NAMALWA (cell line): ENCODE measurements at regions not wholly inside any gene's neighbourhood (a gene's known extent, or its start where the extent isn't known, plus 50 kb on each side); places are given as distances from the start of the nearest gene placed in this dataset.
"Not testable (repeated sequence)": the region's sequence is repeated elsewhere in the genome, so short reads cannot be mapped to it uniquely, and the experiment has no call there.

Experiments
- DNase-seq: peaks from one replicate; pipeline ENCODE4 v3.0.0-alpha.2; 2015; ENCODE audit warnings: low spot score

DNA sequence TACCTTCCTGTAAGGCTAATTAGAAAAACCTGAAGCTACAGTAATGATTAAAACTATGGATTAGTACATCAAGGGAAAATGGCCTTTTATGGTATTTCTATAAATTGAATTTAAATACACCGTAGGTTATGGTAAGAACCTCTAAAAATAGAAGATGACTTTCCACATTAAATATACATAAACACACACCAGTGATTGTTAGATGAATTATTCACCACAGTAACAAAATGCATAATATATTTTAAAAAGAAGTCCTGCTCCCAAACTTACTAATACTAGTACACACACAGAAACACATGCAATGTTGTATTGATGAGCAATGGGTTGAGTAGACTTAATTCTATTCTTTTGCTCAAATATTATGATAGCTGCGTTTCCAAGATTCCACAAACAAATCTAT is 277.9 kb upstream of the ANKRD50 start:
- no peak for DNase-seq

DNA sequence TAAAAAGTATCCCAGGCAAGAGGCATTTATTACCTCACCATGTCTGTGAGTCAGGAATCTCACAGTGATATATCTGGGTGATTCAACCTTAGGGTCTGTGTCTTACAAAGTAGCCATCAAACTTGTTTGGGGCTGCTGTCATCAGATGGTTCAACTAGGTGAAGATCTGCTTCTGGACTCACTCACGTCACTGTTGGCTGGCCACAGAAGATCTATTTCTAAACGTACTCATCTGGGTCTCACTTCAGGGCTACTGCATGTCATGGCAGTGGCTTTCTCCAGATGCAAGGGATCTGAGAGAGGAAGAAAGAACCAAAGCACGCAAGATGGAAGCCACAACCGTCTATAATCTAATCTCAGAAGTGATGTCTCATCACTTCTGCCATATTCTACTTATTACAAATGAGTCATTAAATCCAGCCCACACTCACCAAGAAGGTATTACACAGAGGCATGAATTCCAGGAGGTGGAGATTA is 267.8 kb upstream of the ANKRD50 start:
- no peak for DNase-seq

DNA sequence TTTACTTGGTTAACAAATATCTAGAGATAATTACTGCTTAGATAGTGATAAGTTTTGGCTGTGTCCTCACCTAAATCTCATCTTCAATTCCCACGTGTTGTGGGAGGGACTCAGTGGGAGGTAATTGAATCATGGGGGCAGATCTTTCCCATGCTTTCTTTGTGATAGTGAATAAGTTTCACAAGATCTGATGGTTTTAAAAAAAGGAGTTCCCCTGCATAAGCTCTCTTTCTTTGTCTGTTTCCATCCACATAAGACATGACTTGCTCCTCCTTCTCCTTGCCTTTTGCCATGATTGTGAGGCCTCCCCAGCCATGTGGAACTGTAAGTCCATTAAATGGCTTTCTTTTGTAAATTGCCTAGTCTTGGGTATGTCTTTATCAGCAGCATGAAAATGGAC is 266.0 kb upstream of the ANKRD50 start:
- DNase-seq = not testable (repeated sequence)

DNA sequence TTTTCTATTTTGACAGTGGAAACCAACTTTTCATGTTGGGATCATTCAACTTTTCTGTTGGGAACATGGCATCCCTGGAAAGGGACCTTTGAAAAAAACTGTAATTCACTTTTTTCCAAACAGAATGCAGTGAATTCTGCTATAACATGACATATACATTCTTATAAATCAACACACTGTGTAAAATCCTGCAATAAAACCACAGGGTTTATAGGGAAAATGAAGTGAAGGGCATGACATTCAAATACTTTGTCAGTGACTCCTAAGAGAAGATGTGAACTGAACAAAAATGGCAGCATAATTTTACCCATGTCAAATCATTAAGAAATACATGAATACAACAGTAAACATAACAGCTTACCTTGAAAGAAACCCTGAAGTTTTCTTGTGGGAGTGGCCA is 264.5 kb upstream of the ANKRD50 start:
- no peak for DNase-seq

DNA sequence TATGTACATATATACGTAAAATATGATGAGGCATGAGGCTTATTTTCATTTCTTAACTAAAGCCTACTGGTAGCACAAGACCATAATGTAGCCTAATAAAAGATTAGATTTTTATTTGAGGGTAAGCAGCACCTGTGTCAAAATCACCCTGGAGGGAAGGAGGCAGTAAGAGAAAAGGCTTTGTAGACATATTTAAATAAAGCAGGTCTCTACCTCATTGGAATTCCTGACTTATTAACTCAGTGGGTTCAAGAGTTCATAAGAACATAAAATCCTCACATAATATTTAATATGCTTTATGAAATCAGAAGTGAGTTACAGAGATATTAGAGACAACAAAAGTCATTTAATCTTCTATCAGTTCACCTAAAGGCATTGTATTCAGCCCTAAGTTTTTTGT is 261.6 kb upstream of the ANKRD50 start:
- DNase-seq = no peak

DNA sequence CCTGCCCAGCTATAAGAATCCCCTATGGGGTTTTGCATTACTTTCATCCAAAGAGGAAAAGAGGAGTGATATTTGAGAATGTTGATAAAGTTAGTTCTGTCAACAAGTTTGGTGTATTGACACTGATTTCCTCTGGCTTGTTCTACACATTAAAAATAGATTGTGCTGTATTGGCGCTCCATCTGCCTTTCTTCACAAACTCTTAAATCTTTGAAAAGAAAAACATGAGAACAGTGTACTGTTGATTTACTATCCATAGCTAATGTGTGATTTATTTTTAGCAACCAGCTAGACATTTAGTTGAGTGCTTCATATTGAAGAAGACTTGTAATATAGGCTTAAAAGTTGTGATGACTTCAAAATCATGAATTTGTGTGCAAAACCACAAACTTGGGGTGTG is 261.2 kb upstream of the ANKRD50 start:
- no peak for DNase-seq

DNA sequence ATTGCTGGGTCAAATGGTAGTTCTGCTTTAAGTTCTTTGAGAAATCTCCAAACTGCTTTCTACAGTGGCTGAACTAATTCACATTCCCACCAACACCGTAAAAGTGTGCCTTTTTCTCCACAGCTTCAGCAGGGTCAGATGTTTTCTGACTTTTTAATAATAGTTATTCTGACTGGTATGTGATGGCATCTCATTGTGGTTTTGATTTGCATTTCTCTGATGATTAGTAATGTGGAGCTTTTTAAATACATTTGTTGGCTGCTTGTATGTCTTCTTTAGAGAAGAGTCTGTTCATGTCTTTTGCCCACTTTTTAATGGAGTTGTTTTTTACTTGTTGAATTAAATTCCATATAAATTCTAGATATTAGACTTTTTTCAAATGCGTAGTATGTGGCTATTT is 257.5 kb upstream of the ANKRD50 start:
- no peak for DNase-seq

DNA sequence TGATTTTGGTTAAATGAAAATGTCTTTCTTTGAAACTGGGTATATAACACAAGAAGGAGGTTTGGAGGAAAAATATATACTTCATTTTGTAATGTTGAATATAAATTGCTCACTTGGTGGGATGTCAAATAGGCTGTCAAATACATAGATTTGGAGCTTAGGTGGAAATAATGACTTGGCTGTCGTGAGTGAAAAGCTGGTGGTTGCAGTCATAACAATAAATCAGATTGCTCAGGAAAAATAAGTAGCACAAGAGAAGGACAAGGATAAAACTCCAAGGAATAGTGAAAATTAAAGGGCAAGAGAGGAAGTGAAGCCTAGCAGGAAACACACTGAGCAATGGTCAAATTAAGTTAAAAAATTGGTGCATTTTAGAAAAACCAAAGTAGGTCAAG is 253.0 kb upstream of the ANKRD50 start:
- no peak for DNase-seq

DNA sequence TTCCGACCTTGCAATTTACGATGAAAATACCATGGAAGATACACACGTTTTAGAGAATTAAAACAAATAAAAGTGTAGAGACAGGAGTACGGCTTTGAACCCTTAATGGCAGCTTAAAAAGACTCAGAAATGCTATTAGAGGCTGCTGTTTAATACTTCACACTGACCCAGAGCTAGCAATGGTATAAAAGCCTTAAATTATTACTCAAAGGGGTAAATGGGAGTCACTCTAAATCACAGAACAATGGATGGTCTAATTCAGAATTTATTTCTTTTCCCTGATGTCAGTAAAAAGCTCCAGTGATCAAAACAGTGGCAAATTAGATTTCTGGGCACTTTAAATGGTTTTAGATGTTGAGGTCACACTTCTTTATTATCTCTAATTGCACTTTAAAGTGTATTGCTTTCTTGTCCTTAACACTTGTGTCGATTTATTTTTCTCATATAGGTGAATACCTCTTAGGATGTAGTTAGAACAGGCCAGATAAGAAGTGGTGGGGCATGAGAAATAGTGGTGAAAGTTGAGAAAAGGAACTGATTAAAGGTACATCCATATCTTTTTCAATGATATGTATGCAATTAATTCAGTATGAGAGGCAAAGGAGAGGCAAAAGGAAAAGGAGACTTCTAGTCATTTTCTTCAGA is 252.4 kb upstream of the ANKRD50 start:
- no peak for DNase-seq

DNA sequence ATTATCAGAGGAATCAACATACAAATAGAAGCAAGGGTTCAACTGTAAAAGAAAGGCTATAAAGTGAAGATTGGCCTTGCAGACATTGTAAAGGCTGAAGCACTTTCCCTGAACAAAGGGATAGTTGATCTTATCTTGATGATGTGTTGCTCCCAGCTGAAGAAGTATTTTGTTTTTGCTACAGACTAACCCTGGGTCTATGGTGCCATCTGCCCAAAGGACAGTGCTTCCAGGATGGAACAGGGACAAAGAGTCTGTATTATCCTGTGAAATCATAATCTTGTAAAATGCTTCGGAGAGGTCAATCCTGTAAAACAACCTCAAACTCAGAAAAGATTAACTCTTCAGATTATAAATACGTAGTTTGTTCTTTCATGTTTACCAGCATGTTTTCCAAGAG is 251.7 kb upstream of the ANKRD50 start:
- no peak for DNase-seq

DNA sequence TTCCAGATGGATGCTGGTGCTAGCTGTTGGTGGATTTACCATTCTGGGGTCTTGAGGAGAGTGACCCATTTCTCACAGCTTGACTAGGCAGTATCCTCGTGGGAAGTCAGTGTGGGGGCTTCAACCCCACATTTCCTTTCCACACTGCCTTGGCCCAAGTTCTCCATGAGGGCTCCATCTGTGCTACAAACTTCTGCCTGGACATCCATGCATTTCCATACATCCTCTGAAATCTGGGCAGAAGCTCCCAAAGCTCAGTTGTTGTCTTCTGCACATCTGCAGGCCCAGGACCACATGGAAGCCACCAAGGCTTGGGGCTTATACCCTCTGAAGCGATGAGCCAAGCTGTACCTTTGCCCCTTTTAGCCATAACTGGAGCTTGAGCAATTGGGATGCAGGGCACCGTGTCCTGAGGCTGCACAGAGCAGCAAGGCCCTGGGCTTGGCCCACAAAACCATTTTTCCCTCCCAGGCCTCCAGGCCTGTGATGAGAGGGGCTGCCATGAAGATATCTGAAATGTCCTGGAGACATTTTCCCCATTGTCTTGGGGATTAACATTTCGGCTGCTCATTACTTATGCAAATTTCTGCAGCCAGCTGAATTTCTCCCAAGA is 248.7 kb upstream of the ANKRD50 start:
- no peak for DNase-seq

DNA sequence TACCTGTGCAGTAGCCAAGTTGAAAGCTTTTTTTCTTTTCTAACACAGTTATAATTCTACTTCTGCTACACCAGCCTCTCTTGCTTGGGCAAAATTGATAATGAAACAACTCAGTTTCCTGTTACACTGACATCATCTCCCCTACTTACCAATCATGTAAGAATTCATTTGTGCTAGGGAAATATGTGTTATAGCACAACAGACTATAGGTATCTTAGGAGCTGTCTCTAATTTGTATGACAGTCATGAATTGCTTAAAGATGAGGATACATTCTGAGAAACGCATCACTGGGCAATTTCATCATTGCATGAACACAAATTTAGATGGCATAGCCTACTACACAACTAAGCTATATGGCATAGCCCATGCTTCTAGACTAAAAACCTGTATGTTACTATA is 246.3 kb upstream of the ANKRD50 start:
- DNase-seq = no peak

DNA sequence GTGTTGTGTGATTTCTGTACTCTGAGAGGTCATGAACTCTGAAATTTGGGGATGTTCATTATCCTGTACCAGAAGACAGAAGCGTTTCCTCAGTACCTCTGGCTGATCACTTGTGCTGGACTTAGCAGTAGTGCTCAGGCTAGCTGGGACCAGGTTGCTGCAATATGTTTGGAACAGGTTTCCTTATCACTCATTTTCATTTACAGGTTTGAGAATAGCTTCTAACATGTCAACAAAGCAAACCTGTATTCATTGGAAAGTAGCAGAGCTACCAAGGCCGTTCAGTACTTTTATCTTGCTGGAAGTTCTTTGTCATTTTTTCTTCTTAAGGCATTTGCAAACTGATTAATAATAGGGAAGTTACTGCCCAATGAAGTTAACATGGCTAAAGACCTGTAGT is 242.9 kb upstream of the ANKRD50 start:
- no peak for DNase-seq

DNA sequence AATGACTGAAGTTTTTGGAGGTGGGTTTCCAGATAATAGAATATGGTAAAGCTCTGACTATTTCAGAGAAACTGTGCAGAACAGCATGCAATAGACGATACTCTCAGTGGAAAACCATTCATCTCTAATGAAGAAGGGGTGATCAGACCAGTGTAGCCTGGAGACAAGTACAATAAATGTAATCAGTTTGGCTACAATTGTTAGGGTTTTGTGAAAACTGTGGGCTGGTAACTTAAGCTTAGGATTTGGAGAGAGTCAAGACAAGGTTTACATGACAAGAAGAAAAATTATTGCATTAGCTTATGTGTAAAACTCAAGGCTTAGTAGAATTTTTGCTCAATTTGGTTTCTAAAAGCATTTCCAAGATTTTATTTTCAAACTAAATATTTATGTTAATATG is 241.5 kb upstream of the ANKRD50 start:
- DNase-seq = no peak

DNA sequence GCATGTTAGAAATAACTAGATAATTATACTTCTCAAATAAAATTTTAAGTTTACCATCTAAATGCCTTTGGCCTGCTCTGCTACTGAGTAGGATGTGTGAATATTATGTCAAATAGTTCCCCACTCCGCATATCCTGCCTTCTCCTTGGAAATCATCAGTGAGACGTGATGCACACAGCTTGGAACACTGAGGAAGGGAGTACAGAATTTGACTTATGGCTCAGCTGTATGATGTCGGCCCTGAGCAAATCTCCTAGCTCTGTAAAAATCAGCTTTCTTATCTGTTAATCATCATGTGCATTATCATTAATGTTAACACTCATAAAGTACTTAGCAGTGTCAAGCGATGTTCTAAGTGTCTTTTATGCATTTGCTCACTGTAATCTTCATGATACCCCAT is 241.0 kb upstream of the ANKRD50 start:
- DNase-seq = no peak

DNA sequence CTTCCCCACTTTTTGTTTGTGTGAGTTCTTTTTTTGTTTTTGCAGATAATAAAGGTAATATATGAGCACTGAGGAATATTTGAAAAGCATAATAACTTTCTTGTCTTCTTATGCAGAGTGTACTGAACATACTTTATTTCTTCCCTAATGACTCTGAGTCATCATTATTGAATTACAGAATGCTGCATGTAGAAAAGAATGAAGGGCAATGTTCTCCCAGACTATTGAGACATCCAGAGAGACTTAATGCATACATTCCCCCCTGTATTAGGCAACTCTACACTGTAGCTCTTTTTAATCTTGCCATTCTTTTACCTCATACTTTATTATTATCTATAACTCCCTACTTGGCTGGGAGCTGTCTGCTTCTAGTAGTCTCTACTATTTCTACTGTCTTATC is 240.5 kb upstream of the ANKRD50 start:
- no peak for DNase-seq

DNA sequence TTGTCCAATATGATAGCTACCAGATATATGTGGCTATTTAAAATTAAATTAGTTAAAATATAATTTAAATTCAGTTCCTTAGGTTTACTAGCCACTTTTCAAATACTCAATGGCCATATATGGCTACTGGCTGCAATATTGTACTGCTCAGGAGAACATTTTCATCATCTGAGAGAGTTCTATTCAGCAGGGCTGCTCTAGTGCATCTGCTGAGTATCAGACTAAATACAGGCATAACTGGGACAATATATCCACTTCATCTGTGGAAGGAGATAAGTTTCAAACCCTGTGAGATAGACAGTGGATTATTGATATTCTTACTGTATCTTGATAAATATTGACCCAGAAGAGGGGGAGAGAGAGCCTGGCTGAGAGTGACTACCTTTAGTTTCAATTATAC is 240.1 kb upstream of the ANKRD50 start:
- DNase-seq = no peak

DNA sequence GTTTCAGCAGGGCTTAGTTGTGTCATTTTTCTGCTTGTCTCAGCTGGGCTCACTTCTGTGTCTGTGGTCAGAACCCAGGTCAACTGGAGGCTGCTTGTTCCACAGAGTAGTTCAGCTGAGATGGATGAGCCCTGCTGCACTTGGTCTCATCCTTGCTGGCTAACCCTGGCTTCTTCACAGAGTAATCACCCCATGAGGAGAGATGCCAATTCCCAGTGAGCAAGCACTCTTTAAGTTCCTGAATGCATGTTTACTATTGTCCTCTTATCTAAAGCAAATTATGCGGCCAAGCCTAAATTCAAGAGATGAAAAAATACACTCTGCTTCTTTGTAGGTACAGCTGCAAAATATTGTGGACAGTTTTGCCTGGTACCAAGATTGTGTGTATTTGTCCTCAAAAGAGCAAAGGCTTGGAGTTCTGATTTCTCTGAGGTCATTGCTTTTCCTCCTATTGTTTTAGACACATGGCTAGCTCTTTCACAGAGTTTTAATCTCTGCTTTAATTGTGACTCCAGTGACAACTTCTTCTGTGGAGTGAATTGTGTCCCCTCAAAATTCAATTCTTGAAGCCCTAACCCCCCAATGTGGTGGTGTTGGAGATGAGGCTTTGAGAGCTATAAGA is 236.6 kb upstream of the ANKRD50 start:
- no peak for DNase-seq

DNA sequence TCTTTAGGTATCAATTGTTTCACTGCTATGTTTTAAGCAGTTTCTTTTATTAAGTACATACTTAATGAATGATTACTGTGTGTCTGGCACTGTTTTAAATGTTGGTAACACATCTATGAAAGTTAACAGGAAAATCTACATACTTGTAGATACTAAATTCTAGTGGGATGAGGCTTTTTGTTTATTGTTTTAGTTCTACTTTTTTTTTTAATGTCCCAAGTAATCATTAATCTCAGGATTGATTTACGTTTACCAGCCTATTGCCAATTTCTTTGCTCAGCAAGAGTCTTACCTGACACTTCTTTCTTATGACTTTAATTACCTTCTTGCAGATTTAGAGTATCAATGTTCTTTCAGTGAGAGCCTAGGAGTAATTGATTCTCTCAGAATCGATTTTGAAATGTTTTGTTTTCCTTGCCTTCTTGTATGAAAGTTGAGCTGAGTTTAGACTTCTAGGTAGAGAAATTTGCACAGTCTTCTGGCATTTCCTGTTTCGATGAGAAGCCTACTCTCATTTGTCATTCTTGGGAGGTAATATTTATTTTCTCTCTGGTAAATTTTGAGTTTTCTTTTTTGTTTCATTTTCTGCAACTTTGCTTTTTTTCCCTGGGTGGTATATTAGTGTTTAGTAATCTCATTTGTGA is 235.2 kb upstream of the ANKRD50 start:
- no peak for DNase-seq

DNA sequence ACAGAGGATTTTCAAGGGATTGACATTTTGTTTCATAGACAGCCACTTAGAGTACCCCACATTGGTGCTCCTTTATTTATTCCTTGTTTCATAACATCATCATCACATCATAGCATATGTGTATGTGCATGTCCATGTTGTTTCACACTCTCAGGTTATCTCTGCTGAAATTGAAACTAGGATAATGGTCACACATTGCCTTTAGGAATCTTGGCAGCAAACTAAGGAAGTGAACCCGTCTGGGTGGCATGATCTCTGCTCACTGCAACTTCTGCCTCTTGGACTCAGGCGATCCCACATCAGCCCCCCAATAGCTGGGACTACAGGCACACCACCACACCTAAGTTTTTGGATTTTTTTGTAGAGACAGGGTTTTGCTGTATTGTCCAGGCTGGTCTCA is 234.2 kb upstream of the ANKRD50 start:
- DNase-seq = no peak

DNA sequence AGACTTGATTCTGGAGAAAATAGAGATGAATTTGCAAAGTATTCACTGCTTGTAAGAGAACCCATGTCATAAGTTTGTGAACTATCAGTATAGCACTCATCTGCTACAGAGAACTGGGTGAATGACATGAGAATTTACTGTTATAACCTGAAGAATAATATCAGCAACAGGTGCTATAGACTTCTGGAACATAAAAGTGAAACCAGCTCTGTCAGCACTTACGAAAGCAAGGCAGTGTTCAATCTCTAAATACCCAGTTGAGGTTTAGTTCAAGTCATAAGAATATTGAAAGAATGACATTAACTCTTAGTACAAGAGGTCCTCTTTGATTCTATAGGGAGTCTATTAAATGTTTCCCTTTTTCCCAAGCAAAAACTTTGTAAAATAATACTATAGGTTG is 232.9 kb upstream of the ANKRD50 start:
- no peak for DNase-seq

DNA sequence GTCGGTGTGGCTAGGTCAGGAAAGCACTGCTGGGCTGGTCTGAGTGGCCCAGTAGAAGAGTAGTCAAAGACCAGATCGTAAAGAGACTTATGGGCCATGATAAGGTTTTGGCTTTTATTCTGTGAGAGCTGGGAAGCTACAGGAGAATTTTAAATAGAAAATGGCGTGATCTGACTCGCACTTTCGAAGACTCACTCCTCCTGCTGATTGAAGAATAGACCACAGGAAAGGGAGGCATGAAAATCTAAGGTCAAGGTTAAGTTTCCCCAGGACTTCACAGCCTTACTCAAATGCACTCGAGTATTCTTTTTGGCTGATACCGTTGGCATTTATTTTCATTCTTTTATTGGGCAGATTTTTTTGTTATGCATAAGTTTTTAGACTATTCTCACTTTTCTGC is 231.4 kb upstream of the ANKRD50 start:
- DNase-seq = peak; percentile 24

DNA sequence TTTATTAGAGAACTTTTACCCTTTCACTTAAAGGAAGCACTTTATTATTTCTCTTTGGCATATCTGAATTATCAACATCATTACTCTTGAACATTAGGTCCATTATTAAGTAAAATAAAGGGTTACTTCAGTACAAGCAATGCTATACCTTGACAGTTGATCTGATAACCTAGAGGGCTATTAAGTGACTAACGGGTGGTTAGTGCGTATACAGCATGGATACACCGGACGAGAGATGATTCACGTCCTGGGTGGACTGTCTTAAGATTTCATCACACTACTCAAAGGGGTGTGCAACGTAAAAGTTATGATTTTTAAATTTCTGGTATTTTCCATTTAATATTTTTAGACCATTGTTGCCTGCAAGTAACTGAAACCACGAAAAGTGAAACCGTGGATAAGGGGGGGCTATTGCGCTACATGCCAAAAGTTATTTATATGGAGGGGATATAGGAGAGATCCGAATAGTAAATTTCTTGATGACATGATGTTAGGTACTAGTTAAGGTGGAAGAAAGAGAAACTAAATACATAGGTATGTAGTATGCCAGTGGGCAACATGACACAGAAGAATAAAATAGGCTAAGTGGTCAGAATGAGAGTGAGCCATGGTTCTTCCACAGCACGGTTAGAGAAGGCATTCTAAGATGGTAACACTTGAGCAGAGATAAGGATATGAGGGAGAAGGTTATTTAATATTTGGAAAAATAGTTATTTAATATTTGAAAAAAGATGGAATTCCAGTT is 230.8 kb upstream of the ANKRD50 start:
- no peak for DNase-seq
